Left lung (tissue), 4 donors: ENCODE measurements at regions not wholly inside any gene's neighbourhood (a gene's known extent, or its start where the extent isn't known, plus 50 kb on each side); places are given as distances from the start of the nearest gene placed in this dataset.

Experiments used
- ATAC-seq: fragments of 200-7000 bp; cut with Tn5 transposase; one replicate; pipeline ENCODE4 v1.9.1; 2020; ENCODE audit warnings: moderate library complexity
- DNase-seq, 4 donors: peaks; one replicate each; pipeline ENCODE4 v3.0.0-alpha.2; 2013 to 2020
- H3K27ac ChIP-seq, 2 donors: fragments of 200-600 bp; sonication (generic) in 1 of 2; one replicate each; pipeline versions ENCODE4 v1.5.0 to v1.8.0; 2020 to 2021
- H3K27me3 ChIP-seq, 2 donors: fragments of 200-600 bp; sonication (generic) in 1 of 2; one replicate each; pipeline versions ENCODE4 v1.5.0 to v1.8.0; 2020 to 2021
- H3K36me3 ChIP-seq, 2 donors: fragments of 200-600 bp; sonication (generic) in 1 of 2; one replicate each; pipeline versions ENCODE4 v1.5.0 to v1.8.0; 2020 to 2021
- H3K4me1 ChIP-seq, 2 donors: fragments of 200-600 bp; one replicate each; pipeline ENCODE4 v1.8.0; 2021
- H3K4me3 ChIP-seq, 2 donors: fragments of 200-600 bp; sonication (generic) in 1 of 2; one replicate each; pipeline versions ENCODE4 v1.5.0 to v1.8.0; 2020 to 2021; ENCODE audit warnings: mild to moderate bottlenecking in 1 of 2
- H3K9me3 ChIP-seq, 2 donors: fragments of 200-600 bp; sonication (generic) in 1 of 2; one replicate each; pipeline versions ENCODE4 v1.5.0 to v1.8.0; 2020 to 2021
- CTCF ChIP-seq, 2 donors: fragments of 200-600 bp; sonication (generic) in 1 of 2; IDR thresholded peaks; one replicate each; pipeline versions ENCODE4 v1.5.0 to v1.8.0; 2021; ENCODE audit warnings: antibody characterized with exemption in 2 of 2
- intact Hi-C, 2 donors: fragments of 100-400 bp; cut with DNase I; formaldehyde crosslinking; loops; one replicate each; pipeline versions ENCODE4 v1.11.2 to v1.14.2; 2022
- donor health status: DM: no; HTN: yes; CAD: no.
- donor health status: DM: no; HTN: no; CAD: no.

DNA sequence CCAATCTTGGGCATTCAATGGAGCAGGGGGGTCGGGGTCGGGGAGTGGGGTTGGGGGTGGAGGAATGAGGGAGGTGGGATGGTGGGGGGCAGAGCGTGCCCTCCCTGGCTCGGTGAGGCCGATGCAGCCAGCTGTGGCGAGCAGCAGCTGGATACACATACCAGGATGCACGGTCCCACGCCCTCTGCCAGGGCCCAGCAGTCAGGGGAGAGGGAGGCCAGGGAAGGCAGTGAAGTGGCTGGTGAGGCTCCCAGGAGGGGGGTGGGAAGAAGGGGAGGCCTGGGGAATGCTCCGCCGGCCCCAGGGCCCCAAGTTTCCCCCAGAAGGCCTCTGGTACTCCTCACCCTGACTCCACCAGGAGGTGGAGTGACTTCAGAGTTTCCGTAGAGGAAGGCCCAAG, 77.6 kb upstream of the LHX1 start:
- Histone ChIP-seq H3K27ac (no peak overlapping the region), H3K4me3 (no peak overlapping the region), H3K36me3 (no peaks in the 10 kb centered on the region), H3K27me3 (peaks cover 0 to 70% of the 10 kb centered on the region in 2 donors), H3K4me1 (no peaks in the 10 kb centered on the region), H3K9me3 (no peaks in the 10 kb centered on the region)
- ATAC-seq (no peak), DNase-seq (no peak)
- intact Hi-C loops: loop anchor here in 1 of 2 donors (5.0 kb wide), 1 partner anchor 47 kb away; no protein-coding TSS in a partner anchor
- no peak for TF ChIP-seq CTCF (IDR thresholded peaks at IDR 0.05)

DNA sequence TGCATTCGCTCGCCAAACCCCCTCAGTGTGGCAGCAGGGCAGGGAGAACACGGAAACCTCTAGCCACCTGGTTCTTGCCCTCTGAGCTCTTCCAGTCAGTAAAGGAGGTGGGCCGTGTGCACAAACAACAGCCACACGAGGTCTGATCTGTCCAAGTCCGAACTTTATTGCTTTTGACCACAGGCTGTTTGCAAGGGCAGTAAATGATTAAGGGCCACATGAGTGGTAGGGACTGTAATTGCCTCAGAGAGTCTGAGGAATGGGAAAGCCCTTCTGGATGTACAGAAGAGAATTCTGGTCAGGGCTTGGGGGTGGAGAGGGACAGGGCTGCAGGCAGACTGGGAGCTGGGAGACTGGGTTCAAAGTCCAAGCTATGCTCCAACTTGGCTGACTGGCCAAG, 75.7 kb upstream of the LHX1 start:
- Histone ChIP-seq H3K27ac (no peak overlapping the region), H3K4me3 (no peak overlapping the region), H3K4me1 (no peaks in the 10 kb centered on the region), H3K27me3 (peaks cover 0 to 70% of the 10 kb centered on the region in 2 donors), H3K36me3 (no peaks in the 10 kb centered on the region), H3K9me3 (no peaks in the 10 kb centered on the region)
- no peak for ATAC-seq
- intact Hi-C loops: loop anchor here in 1 of 2 donors (5.0 kb wide), 1 partner anchor 49 kb away; no protein-coding TSS in a partner anchor
- no peak for TF ChIP-seq CTCF (IDR thresholded peaks at IDR 0.05)
- DNase-seq: no peak

- H3K36me3 ChIP-seq: no peaks in the 10 kb centered on the region
- no peak for TF ChIP-seq CTCF (IDR thresholded peaks at IDR 0.05)
- DNase-seq: no peak
- no peaks in the 10 kb centered on the region for H3K4me1 ChIP-seq
- no peak for ATAC-seq
- no peaks in the 10 kb centered on the region for H3K9me3 ChIP-seq
- H3K4me3 ChIP-seq: no peak overlapping the region
- intact Hi-C loops: loop anchor here in 1 of 2 donors (5.0 kb wide), 1 partner anchor 50 kb away; no protein-coding TSS in a partner anchor
- peaks cover 0 to 67% of the 10 kb centered on the region in 2 donors for H3K27me3 ChIP-seq
- H3K27ac ChIP-seq: no peak overlapping the region
Observed at GRCh38 chr17:36862116-36862920, 75.0 kb upstream of the LHX1 start.

DNA sequence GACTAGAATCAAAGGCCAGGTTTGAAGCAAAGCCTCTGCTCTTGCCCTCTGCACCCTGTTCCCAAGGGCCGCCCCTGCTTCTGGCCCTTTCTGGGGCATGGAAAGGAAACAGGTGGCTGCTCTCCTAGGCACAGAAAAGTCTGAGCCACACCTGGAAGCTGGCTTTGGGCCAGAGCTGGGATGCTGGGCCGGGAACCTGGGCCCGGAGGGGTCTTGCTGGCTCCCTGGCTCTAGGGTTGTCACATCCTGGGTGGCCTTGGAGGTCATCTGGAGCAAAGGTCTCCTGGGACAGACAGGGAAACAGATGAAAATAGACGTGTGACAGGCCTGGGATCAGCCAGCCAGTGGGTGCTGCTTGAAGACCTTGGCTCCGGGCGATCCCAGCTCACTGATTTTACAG, 74.1 kb upstream of the LHX1 start:
- ATAC-seq (no peak), DNase-seq (no peak)
- intact Hi-C loops: loop anchor here in 1 of 2 donors (5.0 kb wide), 1 partner anchor 51 kb away; no protein-coding TSS in a partner anchor
- H3K4me1 ChIP-seq: no peaks in the 10 kb centered on the region
- TF ChIP-seq CTCF (IDR thresholded peaks at IDR 0.05): no peak
- peaks cover 0 to 59% of the 10 kb centered on the region in 2 donors for H3K27me3 ChIP-seq
- no peaks in the 10 kb centered on the region for H3K36me3 ChIP-seq
- H3K9me3 ChIP-seq: no peaks in the 10 kb centered on the region
- H3K4me3 ChIP-seq: no peak overlapping the region
- no peak overlapping the region for H3K27ac ChIP-seq
